Natural killer cell (primary cell): ENCODE measurements at regions not wholly inside any gene's neighbourhood (a gene's known extent, or its start where the extent isn't known, plus 50 kb on each side); places are given as distances from the start of the nearest gene placed in this dataset.
"Not testable (repeated sequence)": the region's sequence is repeated elsewhere in the genome, so short reads cannot be mapped to it uniquely, and the experiment has no call there.

Experiments
- ATAC-seq, 3 donors: fragments of 150-1000 bp in 2 of 3; fragments of 200-7000 bp in 1 of 3; cut with Tn5 transposase; 1 replicate in 1 of 3; 2 replicates in 2 of 3; pipeline ENCODE4 v1.10.0; 2021; ENCODE audit warnings: mild to moderate bottlenecking in 2 of 3, moderate library complexity in 2 of 3
- DNase-seq, 2 donors: peaks; one replicate each; pipeline versions ENCODE4 v3.0.0 to v3.0.0-alpha.2; 2013 to 2021; ENCODE audit warnings: mixed read lengths in 1 of 2
- H3K27ac ChIP-seq: one replicate; pipeline ENCODE4 v1.5.1; 2013; ENCODE audit warnings: mild to moderate bottlenecking, low read length
- H3K27me3 ChIP-seq: one replicate; pipeline ENCODE4 v1.6.1; 2013; ENCODE audit warnings: low read length; ENCODE audit not compliant: control insufficient read depth, insufficient read depth
- H3K36me3 ChIP-seq: one replicate; pipeline ENCODE4 v1.6.1; 2013; ENCODE audit warnings: low read length; ENCODE audit not compliant: control insufficient read depth, insufficient read depth
- H3K4me1 ChIP-seq: one replicate; pipeline ENCODE4 v1.6.1; 2013; ENCODE audit warnings: low read length; ENCODE audit not compliant: control insufficient read depth, insufficient read depth
- H3K4me3 ChIP-seq: one replicate; pipeline ENCODE4 v1.5.1; 2013; ENCODE audit warnings: low read length
- H3K9me3 ChIP-seq: one replicate; pipeline ENCODE4 v1.6.1; 2013; ENCODE audit warnings: low read length; ENCODE audit not compliant: control insufficient read depth, insufficient read depth
- H3K27ac Mint-ChIP-seq, 2 donors: one replicate each; pipeline ENCODE4 v1.8.0; 2022; ENCODE audit warnings: mild to moderate bottlenecking in 2 of 2, mixed read lengths in 2 of 2, moderate library complexity in 1 of 2
- H3K27me3 Mint-ChIP-seq, 2 donors: one replicate each; pipeline ENCODE4 v1.8.0; 2022; ENCODE audit warnings: low read depth in 2 of 2, mixed read lengths in 2 of 2
- H3K36me3 Mint-ChIP-seq: one replicate; pipeline ENCODE4 v1.8.0; 2022; ENCODE audit warnings: mixed read lengths
- H3K4me1 Mint-ChIP-seq, 2 donors: one replicate each; pipeline ENCODE4 v1.8.0; 2022; ENCODE audit warnings: mixed read lengths in 2 of 2
- H3K4me3 Mint-ChIP-seq: one replicate; pipeline ENCODE4 v1.8.0; 2022; ENCODE audit warnings: mild to moderate bottlenecking, moderate library complexity, mixed read lengths
- H3K9me3 Mint-ChIP-seq, 2 donors: one replicate each; pipeline ENCODE4 v1.8.0; 2022; ENCODE audit warnings: mixed read lengths in 2 of 2
- CTCF ChIP-seq: fragments of 200-600 bp; IDR thresholded peaks from one replicate; pipeline ENCODE4 v1.8.0; 2022; ENCODE audit warnings: antibody characterized with exemption
- WGBS: methylation state at CpG from one replicate; pipeline ENCODE4 v1.1.7; 2013; ENCODE audit warnings: missing lambda C conversion rate; ENCODE audit not compliant: insufficient coverage; 5-methylcytosine and 5-hydroxymethylcytosine counted together
- intact Hi-C: fragments of 100-400 bp; cut with micrococcal nuclease; formaldehyde crosslinking; loops from one replicate; pipeline ENCODE4 v1.14.2; 2022

- Mint-ChIP-seq H3K27me3 (no peaks in the 10 kb centered on the region), H3K4me3 (no peak overlapping the region), H3K27ac (no peak overlapping the region), H3K9me3 (peaks cover 0 to 2% of the 10 kb centered on the region in 2 donors), H3K4me1 (peaks cover 0 to 11% of the 10 kb centered on the region in 2 donors), H3K36me3 (no peaks in the 10 kb centered on the region)
- Histone ChIP-seq H3K9me3 (no peaks in the 10 kb centered on the region), H3K4me3 (no peak overlapping the region), H3K27ac (no peak overlapping the region), H3K36me3 (no peaks in the 10 kb centered on the region), H3K4me1 (no peaks in the 10 kb centered on the region), H3K27me3 (no peaks in the 10 kb centered on the region)
- intact Hi-C loops: no loop called here
- no peak for TF ChIP-seq CTCF
- DNase-seq: no peak
- no CpG with 5 or more reads among the region's 1 CpG for WGBS
- ATAC-seq: no peak
These were observed 182.2 kb upstream of the SPRY2 start for GRCh38 chr13:80523134-80523533.

- DNase-seq, ATAC-seq, intact Hi-C loops, H3K4me3 ChIP-seq, H3K4me1 Mint-ChIP-seq, H3K27me3 ChIP-seq, H3K27me3 Mint-ChIP-seq, H3K27ac Mint-ChIP-seq, H3K9me3 ChIP-seq, H3K36me3 ChIP-seq, H3K36me3 Mint-ChIP-seq, H3K4me1 ChIP-seq, H3K4me3 Mint-ChIP-seq, H3K9me3 Mint-ChIP-seq, H3K27ac ChIP-seq: not testable (repeated sequence)
- 80% methylated on average over 1 of the region's 1 CpG for WGBS
These were observed 181.5 kb upstream of the SPRY2 start for GRCh38 chr13:80522463-80522862.

DNA sequence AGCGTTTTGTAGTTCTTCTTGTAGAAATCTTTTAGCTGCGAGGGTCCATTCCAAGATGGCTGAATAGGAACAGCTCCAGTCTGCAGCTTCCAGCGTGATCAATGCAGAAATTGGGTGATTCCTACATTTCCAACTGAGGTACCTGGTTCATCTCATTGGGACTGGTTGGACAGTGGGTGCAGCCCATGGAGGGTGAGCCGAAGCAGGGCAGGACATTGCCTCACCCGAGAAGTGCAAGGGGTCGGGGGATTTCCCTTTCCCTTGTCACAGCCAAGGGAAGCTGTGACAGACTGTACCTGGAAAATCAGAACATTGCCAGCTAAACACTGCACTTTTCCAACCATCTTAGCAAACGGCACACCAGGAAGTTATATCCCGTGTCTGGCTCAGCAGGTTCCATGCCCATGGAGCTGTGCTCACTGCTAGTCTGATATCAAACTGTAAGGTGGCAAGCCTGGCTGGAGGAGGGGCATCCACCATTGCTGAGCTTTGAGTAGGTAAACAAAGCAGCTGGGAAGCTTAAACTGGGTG is 176.0 kb upstream of the SPRY2 start:
- Mint-ChIP-seq H3K27me3 (no peaks in the 10 kb centered on the region), H3K4me1 (peaks cover 0 to 5% of the 10 kb centered on the region in 2 donors), H3K9me3 (peaks cover 3 to 8% of the 10 kb centered on the region in 2 donors), H3K36me3 (peaks cover 14% of the 10 kb centered on the region), H3K27ac (no peak overlapping the region), H3K4me3 (no peak overlapping the region)
- Histone ChIP-seq H3K36me3 (no peaks in the 10 kb centered on the region), H3K9me3 (peaks cover 4% of the 10 kb centered on the region), H3K4me3 (no peak overlapping the region), H3K4me1 (no peaks in the 10 kb centered on the region), H3K27ac (no peak overlapping the region), H3K27me3 (no peaks in the 10 kb centered on the region)
- DNase-seq: no peak
- no peak for ATAC-seq
- WGBS: 94% methylated on average over 8 of the region's 8 CpGs
- no peak for TF ChIP-seq CTCF
- intact Hi-C loops: no loop called here

GRCh38 chr13:80515296-80515695 is 174.4 kb upstream of the SPRY2 start:
- Mint-ChIP-seq H3K36me3 (peaks cover 14% of the 10 kb centered on the region), H3K27ac (no peak overlapping the region), H3K4me1 (peaks cover 0 to 5% of the 10 kb centered on the region in 2 donors), H3K9me3 (peaks cover 3 to 8% of the 10 kb centered on the region in 2 donors), H3K4me3 (no peak overlapping the region), H3K27me3 (no peaks in the 10 kb centered on the region)
- Histone ChIP-seq H3K27ac (no peak overlapping the region), H3K4me3 (no peak overlapping the region), H3K36me3 (no peaks in the 10 kb centered on the region), H3K27me3 (no peaks in the 10 kb centered on the region), H3K4me1 (no peaks in the 10 kb centered on the region), H3K9me3 (peaks cover 4% of the 10 kb centered on the region)
- intact Hi-C loops: no loop called here
- no peak for TF ChIP-seq CTCF
- ATAC-seq: no peak
- 93% methylated on average over 1 of the region's 4 CpGs for WGBS
- DNase-seq: no peak
